Muscle of arm (tissue), 1 donor: ENCODE measurements at regions not wholly inside any gene's neighbourhood (a gene's known extent, or its start where the extent isn't known, plus 50 kb on each side); places are given as distances from the start of the nearest gene placed in this dataset.

Source experiments
- DNase-seq: peaks from one replicate; pipeline ENCODE4 v3.0.0-alpha.2; 2013

GRCh38 chr2:224211181-224211480 is 172.0 kb upstream of the SERPINE2 start:
- DNase-seq = no peak

DNA sequence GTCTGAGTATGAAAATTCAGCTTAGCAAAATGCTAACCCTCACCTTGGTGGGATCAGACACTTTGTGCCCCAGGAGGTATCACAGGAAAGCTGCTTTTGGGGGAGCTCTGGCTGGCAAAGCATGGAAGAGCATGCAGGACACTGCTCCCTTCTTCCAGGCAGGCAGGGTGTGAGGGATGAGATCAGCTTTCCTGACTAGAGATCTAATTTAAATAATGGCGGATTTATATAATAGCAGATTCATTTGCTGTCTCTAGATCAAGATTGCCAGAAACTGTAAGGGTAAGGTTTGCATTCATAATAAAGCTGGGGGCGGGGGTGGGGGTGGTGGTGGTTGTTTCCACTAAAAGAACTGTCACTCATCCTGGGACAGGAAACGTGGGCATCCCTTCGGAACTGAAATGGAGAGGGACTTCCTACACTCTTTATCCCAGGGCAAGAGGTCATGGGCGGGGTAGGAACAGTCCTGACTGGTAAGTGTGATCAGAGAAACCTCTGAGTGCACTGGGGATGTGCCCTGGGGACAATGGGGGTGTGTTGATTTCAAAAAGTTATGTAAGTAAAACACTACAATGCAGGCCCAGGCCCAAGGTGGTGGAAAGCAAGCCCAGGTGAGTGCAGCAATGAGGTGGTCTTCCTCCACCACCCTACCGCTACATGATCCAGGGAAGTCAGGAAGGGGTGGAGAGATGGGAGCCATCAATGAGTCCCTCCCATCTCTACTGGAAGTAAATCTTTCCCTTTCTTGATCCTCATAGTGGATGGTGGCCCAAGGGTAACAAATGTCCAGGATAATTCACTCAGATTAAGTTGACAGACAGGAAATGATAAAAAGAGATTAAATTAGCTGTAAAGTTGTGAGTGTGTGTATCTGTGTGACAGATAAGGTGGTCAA is 171.4 kb upstream of the SERPINE2 start:
- DNase-seq = no peak

DNA sequence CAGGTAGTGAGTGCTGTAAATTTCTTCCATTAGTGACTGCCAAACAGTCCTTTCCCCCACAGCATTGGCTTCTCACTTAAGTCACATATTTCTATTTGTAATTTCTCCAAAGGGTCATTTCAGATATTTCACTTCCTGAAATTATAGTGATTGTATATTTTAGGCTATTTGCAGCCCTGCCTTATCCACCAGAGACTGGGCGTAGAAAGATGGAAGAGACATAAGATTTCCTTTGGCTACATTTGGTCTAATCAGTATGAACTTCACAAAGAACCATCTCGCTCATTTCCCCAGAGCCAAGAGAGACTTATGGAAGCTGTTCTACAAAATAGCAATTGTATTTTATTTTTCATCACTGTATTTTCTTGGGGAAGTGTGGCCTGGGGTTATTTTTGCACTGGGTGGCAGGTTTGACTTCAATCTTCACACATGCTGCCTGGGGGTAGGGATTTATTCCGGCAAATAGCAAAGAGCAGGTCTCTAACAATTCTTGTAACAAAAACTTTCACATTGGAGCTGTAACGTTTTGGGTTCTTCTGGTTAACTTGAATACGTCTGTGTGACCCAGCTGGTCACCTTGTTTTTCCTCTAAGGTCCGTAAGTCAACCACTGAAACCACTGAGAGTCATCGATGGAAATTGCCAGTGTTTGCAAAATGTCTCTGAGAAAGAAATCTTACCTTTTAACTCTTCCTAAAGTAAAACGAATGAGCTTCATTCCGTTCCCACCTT is 170.6 kb upstream of the SERPINE2 start:
- peak; percentile 61 for DNase-seq

DNA sequence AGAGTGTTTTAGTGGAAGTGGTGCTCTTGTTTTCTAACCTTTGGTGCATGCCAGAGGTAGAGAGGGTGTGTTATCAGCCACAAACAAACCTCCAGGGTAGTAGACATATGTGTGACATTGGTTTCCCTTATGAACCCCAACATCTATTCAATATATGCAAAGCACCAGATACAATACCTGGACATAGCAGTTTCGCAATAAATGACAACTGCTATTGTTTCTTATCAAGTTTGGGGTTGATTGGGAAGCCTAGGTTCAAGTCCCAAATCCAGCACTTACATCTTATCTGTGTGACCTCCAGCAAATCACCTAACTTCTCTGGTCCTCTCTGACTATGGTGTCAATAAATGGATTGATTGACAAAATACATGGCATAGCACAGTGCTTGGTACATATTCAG is 169.4 kb upstream of the SERPINE2 start:
- no peak for DNase-seq

- no peak for DNase-seq
These were observed 168.9 kb upstream of the SERPINE2 start for GRCh38 chr2:224208007-224208406.

DNA sequence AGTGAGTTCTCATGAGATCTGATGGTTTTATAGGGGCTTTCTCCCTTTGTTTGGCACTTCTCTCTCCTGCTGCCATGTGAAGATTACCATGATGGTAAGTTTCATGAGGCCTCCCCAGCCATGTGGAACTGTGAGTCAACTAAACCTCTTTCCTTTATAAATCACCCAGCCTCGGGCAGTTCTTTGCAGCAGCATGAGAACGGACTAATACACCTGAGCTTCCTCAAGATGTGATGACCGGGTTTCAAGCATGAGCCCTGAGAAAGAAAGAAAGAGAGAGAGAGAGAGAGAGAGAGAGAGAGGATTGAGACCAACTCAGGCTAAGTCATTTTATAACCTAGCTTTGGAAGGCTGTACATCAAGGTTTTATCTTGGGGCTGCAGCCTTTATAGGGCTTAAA is 167.7 kb upstream of the SERPINE2 start:
- DNase-seq = no peak

- peak; percentile 66 for DNase-seq
These were observed 163.3 kb upstream of the SERPINE2 start for GRCh38 chr2:224202281-224202865.

GRCh38 chr2:224198436-224198835 is 159.3 kb upstream of the SERPINE2 start:
- no peak for DNase-seq

DNA sequence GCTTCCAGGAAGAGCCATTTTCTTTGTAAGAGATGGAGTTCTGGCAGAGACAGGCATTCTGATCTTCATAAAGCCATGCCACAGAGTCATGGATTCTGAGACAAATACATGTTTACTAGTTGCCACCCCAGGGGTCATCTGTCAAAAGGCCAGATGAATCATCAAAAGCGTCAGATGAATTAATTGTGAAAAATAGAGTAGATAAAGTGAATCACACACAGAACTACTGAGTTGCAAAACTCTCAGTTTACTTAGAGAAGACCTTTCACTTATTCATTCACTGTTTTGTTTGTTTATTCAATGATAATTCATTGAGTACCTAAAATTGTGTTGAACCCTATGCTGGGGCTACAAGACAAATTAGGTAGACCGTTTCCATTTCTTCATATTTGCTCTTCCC is 157.7 kb upstream of the SERPINE2 start:
- no peak for DNase-seq

- DNase-seq = peak; percentile 90
These were observed 157.0 kb upstream of the SERPINE2 start for GRCh38 chr2:224195925-224196571.

DNA sequence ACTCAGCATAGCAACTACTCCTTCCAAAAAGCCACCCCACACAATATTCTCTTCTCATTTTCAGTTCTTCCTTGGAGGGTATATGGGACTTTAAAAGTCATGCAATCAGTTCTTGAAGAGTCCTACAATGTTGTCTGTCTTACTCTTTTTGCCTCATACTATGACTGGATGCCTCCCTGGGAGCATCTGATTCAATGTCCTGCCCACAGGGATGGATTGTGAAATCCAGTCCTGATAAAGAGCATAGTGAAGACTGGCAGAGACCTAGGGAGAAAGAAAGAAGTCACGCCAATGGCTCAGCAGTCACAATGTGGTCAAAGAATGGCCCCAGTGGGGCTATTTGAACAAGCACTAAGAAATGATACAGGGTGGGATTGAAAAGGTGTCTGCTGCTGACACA is 155.1 kb upstream of the SERPINE2 start:
- DNase-seq = no peak

DNA sequence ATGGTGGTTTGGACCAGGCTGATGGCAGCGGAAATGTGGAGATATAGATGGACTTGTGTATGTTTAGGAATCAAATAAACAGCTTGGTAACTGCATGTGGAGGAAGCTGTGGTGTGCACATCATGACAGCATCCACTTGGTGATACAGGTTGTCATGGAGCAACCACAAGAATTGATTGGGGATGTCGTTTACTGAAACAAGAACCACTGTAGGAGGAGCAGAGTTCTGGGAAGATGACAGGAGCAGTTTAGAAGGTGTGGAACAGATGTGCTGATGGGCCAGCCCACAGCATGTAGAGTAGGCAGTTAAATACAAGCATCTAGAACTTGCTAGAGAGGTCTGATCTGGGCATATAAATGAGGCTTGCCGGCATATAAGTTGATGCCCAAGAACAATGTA is 152.4 kb upstream of the SERPINE2 start:
- DNase-seq = no peak

- DNase-seq = no peak
These were observed 151.8 kb upstream of the SERPINE2 start for GRCh38 chr2:224190936-224191270.

DNA sequence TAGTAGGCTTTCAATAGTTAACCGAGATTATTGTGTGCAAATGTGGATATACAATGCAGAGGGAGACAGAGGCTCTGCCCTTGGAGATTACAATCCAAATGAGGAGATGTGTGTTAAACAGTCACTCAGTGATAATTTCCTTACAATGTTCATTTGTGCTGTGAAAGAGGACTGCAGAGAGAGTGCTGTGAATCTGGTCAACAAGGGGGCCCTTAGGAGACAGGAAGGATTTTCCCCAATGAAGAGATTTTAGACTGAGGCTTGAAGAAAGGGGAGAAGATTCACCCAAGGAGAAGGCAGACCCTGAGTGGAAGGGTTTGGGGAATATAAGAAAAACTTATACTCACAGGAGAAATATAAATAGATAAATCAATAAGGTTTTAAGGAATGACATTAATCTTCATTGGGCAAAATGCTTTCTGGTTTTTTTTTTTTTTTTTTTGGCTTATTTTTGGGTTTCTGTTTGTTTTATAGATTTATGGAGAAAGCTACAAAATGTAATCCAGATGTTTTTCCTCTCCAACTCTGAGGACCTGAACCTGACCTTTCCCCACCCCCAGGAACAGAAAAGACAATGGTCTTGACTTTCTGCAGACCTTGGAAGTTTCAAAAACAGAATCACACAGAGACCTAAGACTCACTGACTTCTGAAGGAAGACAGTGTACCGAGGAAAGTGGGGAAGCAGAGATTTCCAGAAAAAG is 151.3 kb upstream of the SERPINE2 start:
- peak; percentile 46 for DNase-seq

- DNase-seq = no peak
These were observed 148.1 kb upstream of the SERPINE2 start for GRCh38 chr2:224187220-224187619.

DNA sequence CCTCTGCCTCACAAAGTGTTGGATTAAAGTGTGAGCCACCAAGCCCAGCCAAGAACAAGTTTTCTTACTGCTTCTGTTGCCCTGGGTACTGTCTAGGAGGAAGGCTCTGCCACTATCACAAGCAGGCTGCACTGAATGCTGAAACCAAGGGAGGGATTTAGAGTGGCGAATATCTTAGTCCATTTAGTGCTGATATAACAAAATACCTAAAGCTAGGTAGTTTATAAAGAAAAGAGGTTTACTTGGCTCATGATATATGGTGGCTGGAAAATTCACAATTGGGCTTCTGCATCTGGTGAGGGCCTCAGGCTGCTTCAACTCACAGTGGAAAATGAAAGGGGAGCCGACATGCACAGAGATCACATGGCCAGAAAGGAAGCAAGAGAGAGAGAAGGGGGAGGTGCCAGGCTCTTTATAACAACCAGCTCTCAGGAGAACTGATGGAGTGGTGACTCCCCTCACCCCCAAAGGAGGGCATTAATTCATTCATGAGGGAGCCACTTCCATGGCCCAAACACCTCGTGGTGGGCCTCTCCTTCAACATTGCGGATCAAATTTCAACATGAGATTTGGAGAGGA is 146.0 kb upstream of the SERPINE2 start:
- no peak for DNase-seq

GRCh38 chr2:224183086-224183485 is 144.0 kb upstream of the SERPINE2 start:
- DNase-seq = no peak

- DNase-seq = no peak
These were observed 143.4 kb upstream of the SERPINE2 start for GRCh38 chr2:224182498-224182897.

GRCh38 chr2:224181534-224182155 is 142.6 kb upstream of the SERPINE2 start:
- no peak for DNase-seq

GRCh38 chr2:224180810-224181209 is 141.7 kb upstream of the SERPINE2 start:
- peak; percentile 78 for DNase-seq

DNA sequence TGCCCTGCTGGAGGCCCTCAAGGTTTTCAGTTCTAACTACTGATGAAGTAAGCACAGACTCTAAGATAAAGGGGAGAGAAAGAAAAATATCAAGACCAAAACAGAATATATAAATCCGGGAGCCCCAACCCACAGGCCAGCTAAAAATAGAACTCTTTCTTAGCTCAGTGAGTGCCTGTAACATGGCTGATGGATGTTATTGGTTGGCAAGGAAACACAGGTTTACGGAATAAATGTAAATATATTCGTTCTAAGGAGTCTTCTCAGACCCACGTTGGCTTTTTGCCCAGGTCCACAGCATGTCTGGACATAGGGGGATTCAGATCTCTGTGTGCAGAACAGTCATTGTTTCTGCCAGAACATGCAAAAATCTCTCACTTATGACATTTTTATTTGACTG is 139.0 kb upstream of the SERPINE2 start:
- DNase-seq = peak; percentile 86
